Rectal smooth muscle tissue (tissue), 1 donor: ENCODE measurements at regions not wholly inside any gene's neighbourhood (a gene's known extent, or its start where the extent isn't known, plus 50 kb on each side); places are given as distances from the start of the nearest gene placed in this dataset.

Source experiments
- H3K27ac ChIP-seq: one replicate; pipeline ENCODE4 v1.7.0; 2013; ENCODE audit warnings: low read depth, low read length, inconsistent platforms
- H3K27me3 ChIP-seq: one replicate; pipeline ENCODE4 v1.7.0; 2013; ENCODE audit warnings: low read length; ENCODE audit not compliant: control insufficient read depth, insufficient read depth
- H3K36me3 ChIP-seq: one replicate; pipeline ENCODE4 v1.7.0; 2013; ENCODE audit warnings: low read length; ENCODE audit not compliant: control insufficient read depth, insufficient read depth
- H3K4me1 ChIP-seq: one replicate; pipeline ENCODE4 v1.7.0; 2013; ENCODE audit warnings: low read length; ENCODE audit not compliant: control insufficient read depth, insufficient read depth
- H3K4me3 ChIP-seq: one replicate; pipeline ENCODE4 v1.7.0; 2013; ENCODE audit warnings: low read length
- H3K9ac ChIP-seq: one replicate; pipeline ENCODE4 v1.7.0; 2013; ENCODE audit warnings: low read length

GRCh38 chr3:64464955-64465354 lies 222.8 kb downstream of the ADAMTS9 start:
- Histone ChIP-seq H3K9ac (no peak overlapping the region), H3K27me3 (peaks cover 2% of the 10 kb centered on the region), H3K4me1 (no peaks in the 10 kb centered on the region), H3K36me3 (no peaks in the 10 kb centered on the region), H3K27ac (no peak overlapping the region), H3K4me3 (no peak overlapping the region)

- H3K36me3 ChIP-seq = no peaks in the 10 kb centered on the region
- peaks cover 2% of the 10 kb centered on the region for H3K27me3 ChIP-seq
- no peaks in the 10 kb centered on the region for H3K4me1 ChIP-seq
- no peak overlapping the region for H3K4me3 ChIP-seq
- no peak overlapping the region for H3K9ac ChIP-seq
- H3K27ac ChIP-seq = no peak overlapping the region
Measured at GRCh38 chr3:64463981-64464380, 223.8 kb downstream of the ADAMTS9 start.

GRCh38 chr3:64462203-64462602 lies 225.6 kb downstream of the ADAMTS9 start:
- Histone ChIP-seq H3K4me1 (no peaks in the 10 kb centered on the region), H3K9ac (no peak overlapping the region), H3K36me3 (no peaks in the 10 kb centered on the region), H3K27ac (no peak overlapping the region), H3K4me3 (no peak overlapping the region), H3K27me3 (peaks cover 2% of the 10 kb centered on the region)

GRCh38 chr3:64460877-64461276 lies 226.9 kb downstream of the ADAMTS9 start:
- H3K4me1 ChIP-seq = no peaks in the 10 kb centered on the region
- peaks cover 2% of the 10 kb centered on the region for H3K27me3 ChIP-seq
- H3K9ac ChIP-seq = no peak overlapping the region
- H3K36me3 ChIP-seq = no peaks in the 10 kb centered on the region
- no peak overlapping the region for H3K4me3 ChIP-seq
- H3K27ac ChIP-seq = no peak overlapping the region

GRCh38 chr3:64460141-64460730 lies 227.6 kb downstream of the ADAMTS9 start:
- no peak overlapping the region for H3K9ac ChIP-seq

GRCh38 chr3:64459711-64460110 lies 228.1 kb downstream of the ADAMTS9 start:
- Histone ChIP-seq H3K36me3 (no peaks in the 10 kb centered on the region), H3K9ac (no peak overlapping the region), H3K4me3 (no peak overlapping the region), H3K27ac (no peak overlapping the region), H3K27me3 (no peaks in the 10 kb centered on the region), H3K4me1 (no peaks in the 10 kb centered on the region)

More at GRCh38 chr3:64460141-64460730, 227.6 kb downstream of the ADAMTS9 start:
- Histone ChIP-seq H3K36me3 (no peaks in the 10 kb centered on the region), H3K27me3 (no peaks in the 10 kb centered on the region), H3K4me3 (no peak overlapping the region), H3K27ac (no peak overlapping the region), H3K4me1 (no peaks in the 10 kb centered on the region)

GRCh38 chr3:64457811-64458210 lies 230.0 kb downstream of the ADAMTS9 start:
- no peaks in the 10 kb centered on the region for H3K27me3 ChIP-seq
- no peaks in the 10 kb centered on the region for H3K4me1 ChIP-seq

GRCh38 chr3:64456674-64457073 lies 231.1 kb downstream of the ADAMTS9 start:
- Histone ChIP-seq H3K27ac (no peak overlapping the region), H3K4me3 (no peak overlapping the region), H3K4me1 (no peaks in the 10 kb centered on the region), H3K9ac (no peak overlapping the region), H3K36me3 (no peaks in the 10 kb centered on the region), H3K27me3 (no peaks in the 10 kb centered on the region)

More at GRCh38 chr3:64457811-64458210, 230.0 kb downstream of the ADAMTS9 start:
- Histone ChIP-seq H3K36me3 (no peaks in the 10 kb centered on the region), H3K4me3 (no peak overlapping the region), H3K9ac (no peak overlapping the region), H3K27ac (no peak overlapping the region)

- no peaks in the 10 kb centered on the region for H3K4me1 ChIP-seq
- no peak overlapping the region for H3K4me3 ChIP-seq
- H3K9ac ChIP-seq = no peak overlapping the region
Measured at GRCh38 chr3:64455351-64455750, 230.1 kb upstream of the PRICKLE2 start.

GRCh38 chr3:64454768-64455167 lies 229.5 kb upstream of the PRICKLE2 start:
- H3K9ac ChIP-seq = no peak overlapping the region
- no peaks in the 10 kb centered on the region for H3K27me3 ChIP-seq
- H3K4me1 ChIP-seq = no peaks in the 10 kb centered on the region
- H3K36me3 ChIP-seq = no peaks in the 10 kb centered on the region
- H3K27ac ChIP-seq = no peak overlapping the region
- no peak overlapping the region for H3K4me3 ChIP-seq

More at GRCh38 chr3:64455351-64455750, 230.1 kb upstream of the PRICKLE2 start:
- Histone ChIP-seq H3K27ac (no peak overlapping the region), H3K36me3 (no peaks in the 10 kb centered on the region), H3K27me3 (no peaks in the 10 kb centered on the region)

GRCh38 chr3:64454179-64454578 lies 228.9 kb upstream of the PRICKLE2 start:
- H3K4me3 ChIP-seq = no peak overlapping the region
- H3K36me3 ChIP-seq = no peaks in the 10 kb centered on the region
- H3K27ac ChIP-seq = no peak overlapping the region
- no peaks in the 10 kb centered on the region for H3K27me3 ChIP-seq
- no peaks in the 10 kb centered on the region for H3K4me1 ChIP-seq
- H3K9ac ChIP-seq = no peak overlapping the region

GRCh38 chr3:64451283-64452012 lies 226.2 kb upstream of the PRICKLE2 start:
- Histone ChIP-seq H3K4me3 (no peak overlapping the region), H3K4me1 (no peaks in the 10 kb centered on the region), H3K9ac (no peak overlapping the region), H3K27me3 (no peaks in the 10 kb centered on the region), H3K27ac (no peak overlapping the region), H3K36me3 (no peaks in the 10 kb centered on the region)
